Activated CD4-positive, alpha-beta T cell treated with anti-CD3 and anti-CD28 coated beads for 36 hours (primary cell): ENCODE measurements at regions not wholly inside any gene's neighbourhood (a gene's known extent, or its start where the extent isn't known, plus 50 kb on each side); places are given as distances from the start of the nearest gene placed in this dataset.
"Not testable (repeated sequence)": the region's sequence is repeated elsewhere in the genome, so short reads cannot be mapped to it uniquely, and the experiment has no call there.

Source experiments
- ATAC-seq: fragments of 200-7000 bp; cut with Tn5 transposase; one replicate; pipeline ENCODE4 v1.10.0; 2021; ENCODE audit warnings: mild to moderate bottlenecking, moderate library complexity
- CTCF ChIA-PET: fragments of 350-600 bp; sonication (Branson Sonifier 250); formaldehyde crosslinking; loops from one replicate; lab custom pipeline; 2021; ENCODE audit warnings: antibody characterized with exemption; lab: Charles Lee
- POLR2A ChIA-PET: fragments of 350-600 bp; sonication (Branson Sonifier 250); formaldehyde crosslinking; loops from one replicate; lab custom pipeline; 2021; ENCODE audit warnings: antibody characterized with exemption, inconsistent platforms; lab: Charles Lee
- DNase-seq: peaks from one replicate; pipeline ENCODE4 v3.0.0-alpha.2; 2020
- H3K27ac Mint-ChIP-seq: one replicate; pipeline ENCODE4 v1.8.0; 2021; ENCODE audit warnings: mixed read lengths
- H3K27me3 Mint-ChIP-seq: one replicate; pipeline ENCODE4 v1.8.0; 2021; ENCODE audit warnings: mixed read lengths
- H3K36me3 Mint-ChIP-seq: one replicate; pipeline ENCODE4 v1.8.0; 2021; ENCODE audit warnings: low read depth, mixed read lengths
- H3K4me1 Mint-ChIP-seq: one replicate; pipeline ENCODE4 v1.8.0; 2021; ENCODE audit warnings: mixed read lengths
- H3K4me3 Mint-ChIP-seq: one replicate; pipeline ENCODE4 v1.8.0; 2021; ENCODE audit warnings: mild to moderate bottlenecking, moderate library complexity, mixed read lengths
- H3K9me3 Mint-ChIP-seq: one replicate; pipeline ENCODE4 v1.8.0; 2021; ENCODE audit warnings: low read depth, mixed read lengths
- intact Hi-C, 2 experiments: fragments of 100-400 bp; cut with DNase I in 1 of 2; cut with micrococcal nuclease in 1 of 2; formaldehyde crosslinking; loops; one replicate each; pipeline versions ENCODE4 v1.14.2 to v1.15.1; 2022 to 2024; cut with DNase I, micrococcal nuclease

- no peak overlapping the region for H3K27ac Mint-ChIP-seq
These were observed 1012.8 kb upstream of the EDIL3 start for GRCh38 chr5:85397451-85397850.

GRCh38 chr5:85428426-85428934, 1043.8 kb upstream of the EDIL3 start:
- Mint-ChIP-seq H3K4me1 (no peaks in the 10 kb centered on the region), H3K9me3 (peaks cover 10% of the 10 kb centered on the region), H3K27me3 (no peaks in the 10 kb centered on the region), H3K27ac (no peak overlapping the region), H3K4me3 (no peak overlapping the region), H3K36me3 (no peaks in the 10 kb centered on the region)
- DNase-seq (no peak), ATAC-seq (no peak)
- ChIA-PET POLR2A (no interaction called here), CTCF (no interaction called here)
- intact Hi-C loops = no loop called here

More at GRCh38 chr5:85397451-85397850, 1012.8 kb upstream of the EDIL3 start:
- intact Hi-C loops = no loop called here
- Mint-ChIP-seq H3K4me3 (no peak overlapping the region), H3K27me3 (no peaks in the 10 kb centered on the region), H3K9me3 (peaks cover 1% of the 10 kb centered on the region), H3K4me1 (no peaks in the 10 kb centered on the region), H3K36me3 (no peaks in the 10 kb centered on the region)
- no peak for ATAC-seq
- CTCF ChIA-PET = interaction anchor here (0.8 kb wide), 1 partner anchor 339 kb away, joined by 3 read pairs; no protein-coding TSS in a partner anchor
- DNase-seq = no peak
- POLR2A ChIA-PET = no interaction called here

- H3K27me3 Mint-ChIP-seq, H3K36me3 Mint-ChIP-seq, ATAC-seq, H3K4me3 Mint-ChIP-seq, H3K27ac Mint-ChIP-seq, H3K9me3 Mint-ChIP-seq, CTCF ChIA-PET, DNase-seq, POLR2A ChIA-PET, H3K4me1 Mint-ChIP-seq, intact Hi-C loops: not testable (repeated sequence)
These were observed 1047.0 kb upstream of the EDIL3 start for GRCh38 chr5:85431726-85432125.

- no peak overlapping the region for H3K27ac Mint-ChIP-seq
These were observed 1056.5 kb upstream of the EDIL3 start for GRCh38 chr5:85441156-85441555.

GRCh38 chr5:85441853-85442252, 1057.2 kb upstream of the EDIL3 start:
- ChIA-PET CTCF (no interaction called here), POLR2A (no interaction called here)
- no peak overlapping the region for H3K4me3 Mint-ChIP-seq
- no peaks in the 10 kb centered on the region for H3K36me3 Mint-ChIP-seq
- no peaks in the 10 kb centered on the region for H3K4me1 Mint-ChIP-seq
- H3K27me3 Mint-ChIP-seq = no peaks in the 10 kb centered on the region
- intact Hi-C loops = no loop called here
- DNase-seq = no peak
- no peak overlapping the region for H3K27ac Mint-ChIP-seq
- ATAC-seq = no peak
- H3K9me3 Mint-ChIP-seq = peaks cover 11% of the 10 kb centered on the region

More at GRCh38 chr5:85441156-85441555, 1056.5 kb upstream of the EDIL3 start:
- ATAC-seq = no peak
- H3K4me3 Mint-ChIP-seq = no peak overlapping the region
- ChIA-PET CTCF (no interaction called here), POLR2A (no interaction called here)
- no peaks in the 10 kb centered on the region for H3K4me1 Mint-ChIP-seq
- peaks cover 11% of the 10 kb centered on the region for H3K9me3 Mint-ChIP-seq
- no peak for DNase-seq
- intact Hi-C loops = no loop called here
- no peaks in the 10 kb centered on the region for H3K36me3 Mint-ChIP-seq
- H3K27me3 Mint-ChIP-seq = no peaks in the 10 kb centered on the region

- intact Hi-C loops = no loop called here
- CTCF ChIA-PET = no interaction called here
- Mint-ChIP-seq H3K9me3 (peaks cover 6% of the 10 kb centered on the region), H3K27me3 (no peaks in the 10 kb centered on the region), H3K27ac (no peak overlapping the region), H3K36me3 (no peaks in the 10 kb centered on the region), H3K4me1 (no peaks in the 10 kb centered on the region), H3K4me3 (no peak overlapping the region)
- POLR2A ChIA-PET = no interaction called here
- DNase-seq = no peak
- no peak for ATAC-seq
These were observed 1067.8 kb upstream of the EDIL3 start for GRCh38 chr5:85452322-85453025.

GRCh38 chr5:85453026-85453349, 1068.3 kb upstream of the EDIL3 start:
- H3K4me3 Mint-ChIP-seq = no peak overlapping the region
- ChIA-PET POLR2A (no interaction called here), CTCF (no interaction called here)
- ATAC-seq (no peak), DNase-seq (no peak)
- H3K27ac Mint-ChIP-seq = no peak overlapping the region
- intact Hi-C loops = no loop called here
- H3K27me3 Mint-ChIP-seq = no peaks in the 10 kb centered on the region
- H3K9me3 Mint-ChIP-seq = peaks cover 6% of the 10 kb centered on the region
- H3K36me3 Mint-ChIP-seq = no peaks in the 10 kb centered on the region
- no peaks in the 10 kb centered on the region for H3K4me1 Mint-ChIP-seq

GRCh38 chr5:85458319-85458718, 1073.6 kb upstream of the EDIL3 start:
- Mint-ChIP-seq H3K4me1 (no peaks in the 10 kb centered on the region), H3K27me3 (no peaks in the 10 kb centered on the region), H3K4me3 (no peak overlapping the region), H3K36me3 (no peaks in the 10 kb centered on the region), H3K9me3 (peaks cover 6% of the 10 kb centered on the region), H3K27ac (no peak overlapping the region)
- no peak for DNase-seq
- no peak for ATAC-seq
- CTCF ChIA-PET = no interaction called here
- intact Hi-C loops = no loop called here
- POLR2A ChIA-PET = no interaction called here

- peaks cover 2% of the 10 kb centered on the region for H3K9me3 Mint-ChIP-seq
- no peak overlapping the region for H3K27ac Mint-ChIP-seq
- POLR2A ChIA-PET = no interaction called here
- DNase-seq (no peak), ATAC-seq (no peak)
- CTCF ChIA-PET = no interaction called here
- H3K27me3 Mint-ChIP-seq = no peaks in the 10 kb centered on the region
- H3K36me3 Mint-ChIP-seq = no peaks in the 10 kb centered on the region
- intact Hi-C loops = no loop called here
- H3K4me1 Mint-ChIP-seq = no peaks in the 10 kb centered on the region
- H3K4me3 Mint-ChIP-seq = no peak overlapping the region
These were observed 1078.3 kb upstream of the EDIL3 start for GRCh38 chr5:85462957-85463356.

- Mint-ChIP-seq H3K36me3 (no peaks in the 10 kb centered on the region), H3K27ac (no peak overlapping the region), H3K9me3 (peaks cover 7% of the 10 kb centered on the region), H3K27me3 (no peaks in the 10 kb centered on the region), H3K4me3 (no peak overlapping the region), H3K4me1 (no peaks in the 10 kb centered on the region)
- CTCF ChIA-PET = interaction anchor here (1.2 kb wide), 1 partner anchor 22 kb away, joined by 3 read pairs; no protein-coding TSS in a partner anchor
- POLR2A ChIA-PET = no interaction called here
- ATAC-seq = no peak
- DNase-seq = no peak
- intact Hi-C loops = no loop called here
These were observed 1081.7 kb upstream of the EDIL3 start for GRCh38 chr5:85466423-85466822.

GRCh38 chr5:85472749-85473148, 1088.1 kb upstream of the EDIL3 start:
- no peak for DNase-seq
- ATAC-seq = no peak
- POLR2A ChIA-PET = no interaction called here
- no peaks in the 10 kb centered on the region for H3K36me3 Mint-ChIP-seq
- no peak overlapping the region for H3K27ac Mint-ChIP-seq
- CTCF ChIA-PET = no interaction called here
- intact Hi-C loops = no loop called here
- no peak overlapping the region for H3K4me3 Mint-ChIP-seq
- H3K9me3 Mint-ChIP-seq = peaks cover 13% of the 10 kb centered on the region
- H3K27me3 Mint-ChIP-seq = no peaks in the 10 kb centered on the region
- no peaks in the 10 kb centered on the region for H3K4me1 Mint-ChIP-seq

GRCh38 chr5:85475151-85475550, 1090.5 kb upstream of the EDIL3 start:
- H3K4me1 Mint-ChIP-seq, H3K4me3 Mint-ChIP-seq, ATAC-seq, CTCF ChIA-PET, DNase-seq, intact Hi-C loops, H3K36me3 Mint-ChIP-seq, POLR2A ChIA-PET, H3K9me3 Mint-ChIP-seq, H3K27me3 Mint-ChIP-seq, H3K27ac Mint-ChIP-seq: not testable (repeated sequence)
